Panc1 (cell line): ENCODE measurements at regions not wholly inside any gene's neighbourhood (a gene's known extent, or its start where the extent isn't known, plus 50 kb on each side); places are given as distances from the start of the nearest gene placed in this dataset.

Experiments
- ATAC-seq: fragments of 200-7000 bp; cut with Tn5 transposase; 2 replicates; pipeline ENCODE4 v1.9.1; 2020; ENCODE audit warnings: mild to moderate bottlenecking, moderate library complexity
- BruUV-seq: library from RNA; stranded (reverse); fragments of 400-500 nt; replicated peaks from 2 replicates; lab custom pipeline; 2021; lab: Mats Ljungman, UMichigan
- CTCF ChIA-PET: fragments of 300-600 bp; sonication (Branson Sonifier 250); formaldehyde crosslinking; loops from one replicate; lab custom pipeline; 2022; ENCODE audit warnings: antibody characterized with exemption; lab: Charles Lee
- POLR2A ChIA-PET: fragments of 300-600 bp; sonication (Branson Sonifier 250); formaldehyde crosslinking; loops from one replicate; lab custom pipeline; 2022; ENCODE audit warnings: antibody characterized with exemption; lab: Charles Lee
- DNase-seq: peaks from one replicate; pipeline ENCODE4 v3.0.0-alpha.2; 2010; ENCODE audit warnings: low read depth, low spot score
- H3K27ac ChIP-seq: 2 replicates; pipeline ENCODE4 v1.5.1; 2011; ENCODE audit warnings: mild to moderate bottlenecking, low read length, inconsistent platforms
- H3K27me3 ChIP-seq: fragments of 200-500 bp; sonication (Bioruptor generic); 2 replicates; pipeline ENCODE4 v1.6.0; 2014; ENCODE audit warnings: low read length, inconsistent platforms; ENCODE audit not compliant: control insufficient read depth, insufficient read depth
- H3K36me3 ChIP-seq: fragments of 200-500 bp; sonication (Bioruptor generic); 2 replicates; pipeline ENCODE4 v1.5.1; 2014; ENCODE audit warnings: inconsistent platforms, mild to moderate bottlenecking, low read length, moderate library complexity; ENCODE audit not compliant: control insufficient read depth, insufficient read depth
- H3K4me1 ChIP-seq: 2 replicates; pipeline ENCODE4 v1.5.1; 2011; ENCODE audit warnings: inconsistent platforms, mild to moderate bottlenecking, low read length, moderate library complexity; ENCODE audit not compliant: control insufficient read depth, insufficient read depth
- H3K4me3 ChIP-seq, 2 experiments: 2 replicates each; pipeline ENCODE4 v1.5.1; 2011 to 2012; ENCODE audit warnings: low read depth in 2 of 2, low read length in 2 of 2, mild to moderate bottlenecking in 2 of 2, inconsistent platforms in 1 of 2, moderate library complexity in 1 of 2
- H3K9me3 ChIP-seq: fragments of 200-500 bp; sonication (Bioruptor generic); 2 replicates; pipeline ENCODE4 v1.5.1; 2014; ENCODE audit warnings: low read depth, mild to moderate bottlenecking, inconsistent platforms, low read length, moderate library complexity; ENCODE audit not compliant: control insufficient read depth, insufficient read depth
- CTCF ChIP-seq: fragments of 450-650 bp; IDR thresholded peaks from 2 replicates; pipeline ENCODE4 v1.5.1; 2017; ENCODE audit warnings: mild to moderate bottlenecking
- POLR2AphosphoS5 ChIP-seq: IDR thresholded peaks from 2 replicates; pipeline ENCODE4 v1.6.1; 2012; ENCODE audit warnings: mild to moderate bottlenecking, low read depth, low read length, moderate library complexity
- REST ChIP-seq, 2 experiments: IDR thresholded peaks; 2 replicates each; pipeline ENCODE4 v1.6.1; 2011 to 2012; ENCODE audit warnings: low read depth in 2 of 2, control low read depth in 1 of 2, low read length in 1 of 2, mild to moderate bottlenecking in 1 of 2, moderate library complexity in 1 of 2; ENCODE audit not compliant: insufficient read depth in 1 of 2
- SIN3A ChIP-seq: IDR thresholded peaks from 2 replicates; pipeline ENCODE4 v1.6.1; 2012; ENCODE audit warnings: low read depth, mild to moderate bottlenecking, low read length, moderate library complexity, borderline replicate concordance; ENCODE audit not compliant: insufficient read depth
- TCF7L2 ChIP-seq: IDR thresholded peaks from 2 replicates; pipeline ENCODE4 v1.6.1; 2011; ENCODE audit warnings: mild to moderate bottlenecking, low read depth, low read length, inconsistent platforms
- in situ Hi-C: cut with HindIII; loops from 2 replicates; pipeline ENCODE4 v1.10.0; 2016; ENCODE audit warnings: low sequenced_read_pairs, low pct_unique_long_range_greater_than_20kb
- intact Hi-C: fragments of 100-400 bp; cut with micrococcal nuclease; formaldehyde crosslinking; loops from one replicate; pipeline ENCODE4 v1.10.0; 2022; ENCODE audit not compliant: unreplicated experiment

- H3K4me1 ChIP-seq: peaks cover 8% of the 10 kb centered on the region
- no peaks in the 10 kb centered on the region for H3K27me3 ChIP-seq
- ChIA-PET CTCF (no interaction called here), POLR2A (interaction anchor here (0.6 kb wide), 1 partner anchor 36 kb away, joined by 3 read pairs; no protein-coding TSS in a partner anchor)
- TF ChIP-seq CTCF (no peak), SIN3A (no peak), TCF7L2 (no peak), POLR2AphosphoS5 (no peak), REST (IDR thresholded peaks at IDR 0.05; ENCODE audit: insufficient read depth in 1 of 2, low read depth in 2 of 2, low read length in 1 of 2) (no peak)
- no peaks in the 10 kb centered on the region for H3K36me3 ChIP-seq
- no peak for ATAC-seq
- BruUV-seq: no TSS peak
- DNase-seq: no peak
- H3K9me3 ChIP-seq: peaks cover 11% of the 10 kb centered on the region; the same call in 1 of the 2 replicates
- in situ Hi-C loops: no loop called here
- H3K4me3 ChIP-seq: no peak overlapping the region
- no peak overlapping the region; the same call in 1 of the 2 replicates for H3K27ac ChIP-seq
- intact Hi-C loops: no loop called here
Measured at GRCh38 chr11:128204898-128205297, 382.5 kb downstream of the ETS1 start.

- no peaks in the 10 kb centered on the region for H3K36me3 ChIP-seq
- no TSS peak for BruUV-seq
- no peaks in the 10 kb centered on the region for H3K4me1 ChIP-seq
- CTCF ChIA-PET: no interaction called here
- in situ Hi-C loops: no loop called here
- H3K4me3 ChIP-seq: no peak overlapping the region
- no peaks in the 10 kb centered on the region for H3K27me3 ChIP-seq
- peaks cover 4% of the 10 kb centered on the region; the same call in 1 of the 2 replicates for H3K9me3 ChIP-seq
- no peak for ATAC-seq
- TF ChIP-seq SIN3A: no peak
- TF ChIP-seq CTCF: no peak
- TF ChIP-seq POLR2AphosphoS5: no peak
- TF ChIP-seq REST (IDR thresholded peaks at IDR 0.05; ENCODE audit: insufficient read depth in 1 of 2, low read depth in 2 of 2, low read length in 1 of 2): no peak
- TF ChIP-seq TCF7L2: no peak
- no peak for DNase-seq
- no peak overlapping the region; the same call in 1 of the 2 replicates for H3K27ac ChIP-seq
- POLR2A ChIA-PET: no interaction called here
- intact Hi-C loops: no loop called here
Measured at GRCh38 chr11:128201801-128202200, 385.6 kb downstream of the ETS1 start.
